Nephron progenitor cell (in vitro differentiated cells): ENCODE measurements at regions not wholly inside any gene's neighbourhood (a gene's known extent, or its start where the extent isn't known, plus 50 kb on each side); places are given as distances from the start of the nearest gene placed in this dataset.

Experiments used
- DNase-seq: peaks from one replicate; pipeline ENCODE4 v3.0.0; 2021
- H3K27ac Mint-ChIP-seq: 2 replicates; pipeline ENCODE4 v1.8.0; 2021; ENCODE audit warnings: mild to moderate bottlenecking, moderate library complexity, mixed read lengths
- H3K27me3 Mint-ChIP-seq: 2 replicates; pipeline ENCODE4 v1.8.0; 2021; ENCODE audit warnings: mild to moderate bottlenecking, low read depth, mixed read lengths; ENCODE audit not compliant: poor library complexity
- H3K36me3 Mint-ChIP-seq: 2 replicates; pipeline ENCODE4 v1.8.0; 2021; ENCODE audit warnings: low read depth, mixed read lengths
- H3K4me1 Mint-ChIP-seq: 2 replicates; pipeline ENCODE4 v1.8.0; 2021; ENCODE audit warnings: mixed read lengths
- H3K4me3 Mint-ChIP-seq: 2 replicates; pipeline ENCODE4 v1.8.0; 2021; ENCODE audit warnings: mild to moderate bottlenecking, moderate library complexity, mixed read lengths
- H3K9me3 Mint-ChIP-seq: 2 replicates; pipeline ENCODE4 v1.8.0; 2021; ENCODE audit warnings: mild to moderate bottlenecking, moderate library complexity, mixed read lengths
- TF ChIP-seq, protein P1 (sequence below): fragments of 200-600 bp; sonication (generic); IDR thresholded peaks from 2 replicates; pipeline ENCODE4 v1.5.0; 2021; ENCODE audit warnings: antibody characterized with exemption

DNA sequence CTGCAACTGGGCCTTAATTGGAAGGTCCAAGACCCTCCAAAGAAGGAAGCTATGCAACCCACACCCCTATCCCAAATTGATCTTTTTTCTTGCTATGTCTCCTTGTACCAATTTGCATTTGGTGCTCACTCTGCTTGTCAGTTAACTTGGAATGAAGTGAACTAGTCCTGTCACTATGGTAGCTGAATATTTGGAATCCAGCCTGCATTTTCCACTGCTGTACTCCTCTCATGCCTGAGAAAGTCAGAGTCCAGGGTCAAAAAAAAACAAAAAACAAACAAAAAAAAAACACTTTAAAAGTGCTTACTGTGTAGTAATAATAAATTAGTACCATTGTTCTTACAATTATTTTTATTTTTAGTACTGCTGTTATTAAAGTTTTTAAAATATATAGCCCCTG is 462.8 kb upstream of the SLC8A1 start:
- H3K27me3 Mint-ChIP-seq: no peaks in the 10 kb centered on the region
- H3K9me3 Mint-ChIP-seq: no peaks in the 10 kb centered on the region
- no peak overlapping the region for H3K4me3 Mint-ChIP-seq
- H3K4me1 Mint-ChIP-seq: no peaks in the 10 kb centered on the region
- no peak for DNase-seq
- no peaks in the 10 kb centered on the region for H3K36me3 Mint-ChIP-seq
- TF ChIP-seq, protein P1, sequence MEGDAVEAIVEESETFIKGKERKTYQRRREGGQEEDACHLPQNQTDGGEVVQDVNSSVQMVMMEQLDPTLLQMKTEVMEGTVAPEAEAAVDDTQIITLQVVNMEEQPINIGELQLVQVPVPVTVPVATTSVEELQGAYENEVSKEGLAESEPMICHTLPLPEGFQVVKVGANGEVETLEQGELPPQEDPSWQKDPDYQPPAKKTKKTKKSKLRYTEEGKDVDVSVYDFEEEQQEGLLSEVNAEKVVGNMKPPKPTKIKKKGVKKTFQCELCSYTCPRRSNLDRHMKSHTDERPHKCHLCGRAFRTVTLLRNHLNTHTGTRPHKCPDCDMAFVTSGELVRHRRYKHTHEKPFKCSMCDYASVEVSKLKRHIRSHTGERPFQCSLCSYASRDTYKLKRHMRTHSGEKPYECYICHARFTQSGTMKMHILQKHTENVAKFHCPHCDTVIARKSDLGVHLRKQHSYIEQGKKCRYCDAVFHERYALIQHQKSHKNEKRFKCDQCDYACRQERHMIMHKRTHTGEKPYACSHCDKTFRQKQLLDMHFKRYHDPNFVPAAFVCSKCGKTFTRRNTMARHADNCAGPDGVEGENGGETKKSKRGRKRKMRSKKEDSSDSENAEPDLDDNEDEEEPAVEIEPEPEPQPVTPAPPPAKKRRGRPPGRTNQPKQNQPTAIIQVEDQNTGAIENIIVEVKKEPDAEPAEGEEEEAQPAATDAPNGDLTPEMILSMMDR: no peak
- no peak overlapping the region for H3K27ac Mint-ChIP-seq

DNA sequence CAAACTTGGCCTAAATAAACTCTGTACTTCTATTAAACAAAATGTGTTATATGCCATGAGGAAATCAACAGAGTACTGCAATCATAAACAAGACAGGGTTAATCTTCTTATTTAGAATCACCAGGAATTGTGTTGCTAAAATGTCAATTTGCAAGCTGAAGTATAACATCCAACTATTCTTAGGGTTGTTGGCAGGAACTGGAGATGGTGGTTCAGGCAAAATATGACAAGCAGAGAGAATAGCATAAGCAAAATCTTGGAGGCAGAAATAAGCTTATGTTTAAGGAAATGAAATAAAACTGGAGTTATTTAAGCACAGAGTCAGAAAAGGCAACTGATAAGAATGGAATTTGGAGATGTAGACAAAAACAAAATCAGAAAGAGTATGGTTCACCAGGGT is 463.8 kb upstream of the SLC8A1 start:
- no peaks in the 10 kb centered on the region for H3K27me3 Mint-ChIP-seq
- H3K27ac Mint-ChIP-seq: no peak overlapping the region
- H3K4me1 Mint-ChIP-seq: no peaks in the 10 kb centered on the region
- no peaks in the 10 kb centered on the region for H3K36me3 Mint-ChIP-seq
- no peak for DNase-seq
- H3K4me3 Mint-ChIP-seq: no peak overlapping the region
- no peaks in the 10 kb centered on the region for H3K9me3 Mint-ChIP-seq
- TF ChIP-seq, protein P1: no peak

DNA sequence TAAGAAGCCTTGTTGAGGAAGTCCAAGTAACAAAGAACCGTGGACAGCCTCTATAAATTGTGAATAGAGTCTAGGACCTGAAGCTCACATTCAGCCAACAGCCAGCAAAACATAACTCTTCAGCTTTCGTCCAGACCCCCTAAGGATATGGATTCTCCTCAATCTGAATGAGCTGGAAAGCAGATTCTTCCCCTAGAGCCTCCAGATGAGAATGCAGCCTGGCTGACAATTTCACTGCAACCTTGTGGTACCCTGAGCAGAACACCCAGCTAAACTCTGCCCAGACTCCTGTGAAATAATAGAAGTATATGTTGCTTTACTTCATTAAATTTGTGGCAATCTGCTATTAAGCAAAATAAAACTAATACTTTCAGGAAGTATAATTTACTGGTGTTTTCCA is 483.5 kb upstream of the SLC8A1 start:
- Mint-ChIP-seq H3K27me3 (peaks cover 2% of the 10 kb centered on the region), H3K27ac (no peak overlapping the region)
- TF ChIP-seq, protein P1: peak; percentile 15

DNA sequence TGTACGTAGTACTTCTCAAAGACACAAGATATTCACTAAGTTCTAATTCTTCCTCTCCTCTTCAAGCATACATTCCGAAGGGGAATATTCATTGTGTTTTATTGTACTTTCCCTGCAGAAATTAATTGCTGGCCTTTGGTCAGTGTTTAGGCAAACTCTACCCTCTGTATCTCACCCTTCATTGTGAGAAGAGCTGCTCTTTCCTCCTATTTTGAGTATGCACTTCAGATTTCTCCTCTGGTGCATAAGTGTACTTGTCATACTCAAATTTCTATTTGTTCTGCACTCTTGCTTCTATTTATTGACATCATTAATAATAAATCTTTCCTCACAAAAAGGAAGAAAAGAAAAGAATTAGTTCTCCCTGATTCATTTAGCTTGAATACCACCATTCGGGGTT is 485.4 kb upstream of the SLC8A1 start:
- Mint-ChIP-seq H3K36me3 (no peaks in the 10 kb centered on the region), H3K9me3 (peaks cover 6% of the 10 kb centered on the region), H3K4me1 (no peaks in the 10 kb centered on the region), H3K27ac (no peak overlapping the region), H3K27me3 (peaks cover 2% of the 10 kb centered on the region), H3K4me3 (no peak overlapping the region)
- TF ChIP-seq, protein P1: no peak
- DNase-seq: no peak

More for the DNA sequence above, 483.5 kb upstream of the SLC8A1 start:
- H3K4me3 Mint-ChIP-seq: no peak overlapping the region
- no peak for DNase-seq
- no peaks in the 10 kb centered on the region for H3K36me3 Mint-ChIP-seq
- H3K9me3 Mint-ChIP-seq: no peaks in the 10 kb centered on the region
- H3K4me1 Mint-ChIP-seq: no peaks in the 10 kb centered on the region

DNA sequence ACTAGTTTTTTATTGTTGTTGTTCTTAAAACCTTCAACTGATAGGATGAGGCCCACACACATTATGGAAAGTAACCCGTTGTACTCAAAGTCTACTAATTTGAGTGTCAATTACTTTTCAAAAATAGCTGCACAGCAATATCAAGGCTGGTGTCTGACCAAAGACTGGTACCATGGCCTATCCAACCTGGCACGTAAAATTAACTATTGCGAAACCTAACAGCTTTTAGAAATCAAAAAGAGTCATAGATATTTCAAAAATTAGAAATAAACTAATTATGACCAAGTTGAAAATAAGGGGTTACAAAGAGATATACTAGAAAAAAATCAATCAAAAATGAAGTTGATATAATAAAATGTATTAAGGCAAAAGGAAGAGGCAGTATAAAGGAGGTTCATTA is 501.5 kb upstream of the SLC8A1 start:
- TF ChIP-seq, protein P1: no peak
- no peak for DNase-seq
- Mint-ChIP-seq H3K9me3 (no peaks in the 10 kb centered on the region), H3K36me3 (no peaks in the 10 kb centered on the region), H3K27ac (no peak overlapping the region), H3K4me1 (no peaks in the 10 kb centered on the region), H3K4me3 (no peak overlapping the region), H3K27me3 (no peaks in the 10 kb centered on the region)

DNA sequence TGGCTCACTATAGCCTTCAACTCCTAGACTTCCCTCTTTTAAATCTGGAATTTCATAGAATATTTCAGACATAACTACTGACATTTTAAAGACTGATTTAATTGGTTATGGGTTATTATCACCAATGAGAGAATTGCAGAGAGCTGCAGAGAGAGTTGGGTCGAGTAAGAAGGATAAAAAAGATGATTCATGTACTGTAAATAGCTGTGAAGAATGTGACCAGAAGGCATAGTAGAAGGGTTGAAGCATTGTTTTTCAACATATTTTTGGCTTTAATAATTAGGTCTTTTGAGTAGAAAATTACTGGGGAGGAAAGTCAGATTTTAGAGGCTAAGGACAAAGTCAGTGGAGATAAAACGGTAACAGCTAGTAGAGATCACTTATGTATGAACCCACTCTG is 503.2 kb upstream of the SLC8A1 start:
- Mint-ChIP-seq H3K9me3 (no peaks in the 10 kb centered on the region), H3K4me1 (no peaks in the 10 kb centered on the region), H3K27ac (no peak overlapping the region), H3K4me3 (no peak overlapping the region), H3K36me3 (no peaks in the 10 kb centered on the region), H3K27me3 (no peaks in the 10 kb centered on the region)
- TF ChIP-seq, protein P1: no peak
- DNase-seq: no peak
